HepG2 (cell line): ENCODE measurements at regions not wholly inside any gene's neighbourhood (a gene's known extent, or its start where the extent isn't known, plus 50 kb on each side); places are given as distances from the start of the nearest gene placed in this dataset.

Source experiments
- ATAC-seq: fragments of 200-7000 bp; cut with Tn5 transposase; 3 replicates; pipeline ENCODE4 v1.9.1; 2020; ENCODE audit warnings: mild to moderate bottlenecking, moderate library complexity
- BruUV-seq: library from RNA; stranded (reverse); fragments of 400-500 nt; replicated peaks from 2 replicates; lab custom pipeline; 2021; lab: Mats Ljungman, UMichigan
- CTCF ChIA-PET: fragments of 300-600 bp; formaldehyde crosslinking; extraction: SDS; loops from one replicate; lab custom pipeline; 2021; ENCODE audit warnings: low total read pairs, inconsistent platforms, low intra/inter-chr PET ratio; lab: Yijun Ruan, JAX
- POLR2A ChIA-PET: fragments of 350-600 bp; sonication (Branson Sonifier 250); formaldehyde crosslinking; loops from one replicate; lab custom pipeline; 2020; ENCODE audit warnings: antibody characterized with exemption, inconsistent platforms; lab: Yijun Ruan, JAX
- DNase-seq: peaks from one replicate; pipeline ENCODE4 v3.0.0-alpha.2; 2015; ENCODE audit warnings: low spot score
- FAIRE-seq: peaks from 3 replicates; lab custom pipeline; 2011; peaks lifted over from hg19 to GRCh38; lab: Jason Lieb, UNC
- H2AFZ ChIP-seq: one replicate; pipeline ENCODE4 v1.6.1; 2011; ENCODE audit warnings: low read length, inconsistent platforms
- H3K27ac ChIP-seq: fragments of 300-600 bp; 3 replicates; pipeline ENCODE4 v1.8.0; 2011; ENCODE audit warnings: mixed run types, mild to moderate bottlenecking, mixed read lengths, low read length, inconsistent platforms; ENCODE audit not compliant: insufficient read depth; ENCODE audit errors: extremely low read length
- H3K27me3 ChIP-seq, 2 experiments: fragments of 200-600 bp in 1 of 2; 2 replicates in 1 of 2; 3 replicates in 1 of 2; pipeline versions ENCODE4 v1.6.0 to v1.8.0; 2011; ENCODE audit warnings: low read length in 2 of 2, mild to moderate bottlenecking in 2 of 2, moderate library complexity in 2 of 2, inconsistent platforms in 1 of 2; ENCODE audit not compliant: insufficient read depth in 2 of 2, control insufficient read depth in 1 of 2
- H3K36me3 ChIP-seq, 2 experiments: fragments of 200-600 bp in 1 of 2; replicated peaks in 1 of 2; 2 replicates in 1 of 2; 3 replicates in 1 of 2; pipeline versions ENCODE4 v1.5.1 to v1.8.0; 2011; ENCODE audit warnings: low read length in 2 of 2, inconsistent platforms in 1 of 2; ENCODE audit not compliant: insufficient read depth in 2 of 2, control insufficient read depth in 1 of 2
- H3K4me1 ChIP-seq: 2 replicates; pipeline ENCODE4 v1.5.1; 2012; ENCODE audit warnings: low read length, inconsistent platforms; ENCODE audit not compliant: insufficient read depth
- H3K4me2 ChIP-seq: 2 replicates; pipeline ENCODE4 v1.6.0; 2011; ENCODE audit warnings: low read depth, low read length, inconsistent platforms
- H3K4me3 ChIP-seq, 3 experiments: fragments of 200-600 bp in 1 of 3; sonication (generic), shearing (Covaris generic) in 1 of 3; replicated peaks in 1 of 3; 2 replicates each; pipeline ENCODE4 v1.5.1; 2011 to 2016; ENCODE audit warnings: low read length in 3 of 3, inconsistent platforms in 2 of 3, low read depth in 2 of 3, mild to moderate bottlenecking in 2 of 3, control low read depth in 1 of 3, mixed read lengths in 1 of 3; ENCODE audit not compliant: insufficient read depth in 1 of 3
- H3K79me2 ChIP-seq: one replicate; pipeline ENCODE4 v1.6.1; 2011; ENCODE audit warnings: low read length, inconsistent platforms; ENCODE audit not compliant: insufficient read depth
- H3K9ac ChIP-seq: 2 replicates; pipeline ENCODE4 v1.6.0; 2011; ENCODE audit warnings: mild to moderate bottlenecking, low read depth, low read length, inconsistent platforms; ENCODE audit not compliant: insufficient read depth
- H3K9me3 ChIP-seq: 2 replicates; pipeline ENCODE4 v1.5.1; 2012; ENCODE audit warnings: mild to moderate bottlenecking, low read length
- H4K20me1 ChIP-seq: 2 replicates; pipeline ENCODE4 v1.6.0; 2011; ENCODE audit warnings: inconsistent platforms, mild to moderate bottlenecking, low read length, moderate library complexity; ENCODE audit not compliant: insufficient read depth
- ATF1 ChIP-seq: IDR thresholded peaks from 2 replicates; pipeline ENCODE4 v1.6.1; 2016; ENCODE audit warnings: mild to moderate bottlenecking, control low read depth
- EP300 ChIP-seq, 3 experiments: sonication (generic) in 1 of 3; formaldehyde crosslinking in 1 of 3; IDR thresholded peaks; 2 replicates each; pipeline versions ENCODE4 v1.5.1 to v1.6.1; 2011 to 2020; ENCODE audit warnings: low read depth in 2 of 3, low read length in 2 of 3, borderline replicate concordance in 1 of 3, improper control_type of control experiment in 1 of 3, mild to moderate bottlenecking in 1 of 3, missing genetic modification reagents in 1 of 3, moderate library complexity in 1 of 3
- HES4 ChIP-seq: sonication (generic); formaldehyde crosslinking; IDR thresholded peaks from 2 replicates; pipeline ENCODE4 v1.9.0; 2021; ENCODE audit warnings: mild to moderate bottlenecking, missing genetic modification reagents, borderline replicate concordance
- HNF1B ChIP-seq: sonication (generic); formaldehyde crosslinking; IDR thresholded peaks from 2 replicates; pipeline ENCODE4 v1.5.1; 2020; ENCODE audit warnings: mild to moderate bottlenecking, moderate library complexity, missing genetic modification reagents
- KMT2A ChIP-seq: sonication (generic); formaldehyde crosslinking; IDR thresholded peaks from 2 replicates; pipeline ENCODE4 v1.4.0; 2020; ENCODE audit warnings: missing genetic modification reagents
- MEIS2 ChIP-seq: sonication (generic); formaldehyde crosslinking; IDR thresholded peaks from 2 replicates; pipeline ENCODE4 v1.9.0; 2021; ENCODE audit warnings: mild to moderate bottlenecking, missing genetic modification reagents
- RERE ChIP-seq: IDR thresholded peaks from 2 replicates; pipeline ENCODE4 v1.6.1; 2016; ENCODE audit warnings: low read depth, missing genetic modification reagents, missing compliant biosample characterization
- THAP7 ChIP-seq: sonication (generic); formaldehyde crosslinking; IDR thresholded peaks from 2 replicates; pipeline ENCODE4 v1.8.1; 2023; ENCODE audit warnings: mild to moderate bottlenecking, missing genetic modification reagents
- ZGPAT ChIP-seq: IDR thresholded peaks from 2 replicates; pipeline ENCODE4 v1.6.1; 2016; ENCODE audit warnings: mild to moderate bottlenecking
- ZNF256 ChIP-seq: sonication (generic); formaldehyde crosslinking; conservative IDR thresholded peaks from 2 replicates; pipeline ENCODE4 v1.4.0; 2020; ENCODE audit warnings: missing genetic modification reagents
- ZSCAN9 ChIP-seq: IDR thresholded peaks from 2 replicates; pipeline ENCODE4 v1.6.1; 2016; ENCODE audit warnings: borderline replicate concordance
- WGBS: methylation state at CpG from one replicate; pipeline ENCODE4 v1.1.6; 2017; ENCODE audit warnings: low lambda C conversion rate; 5-methylcytosine and 5-hydroxymethylcytosine counted together
- in situ Hi-C: cut with HindIII; loops from 2 replicates; pipeline ENCODE4 v1.10.0; 2017; ENCODE audit warnings: low pct_unique_long_range_greater_than_20kb; ENCODE audit not compliant: extremely low pct_ligation_motif_present
- intact Hi-C: fragments of 100-400 bp; cut with micrococcal nuclease; formaldehyde crosslinking; loops from one replicate; pipeline ENCODE4 v1.10.0; 2022; ENCODE audit not compliant: unreplicated experiment

- TF ChIP-seq HNF1B (CRISPR knock-in tag) (peak; percentile 34; the same call in 1 of the 2 replicates), ZGPAT (0 out of 2 replicates have a peak, but pooled peaks have one; percentile 33), KMT2A (0 out of 2 replicates have a peak, but pooled peaks have one; percentile 18), MEIS2 (CRISPR knock-in tag) (0 out of 2 replicates have a peak, but pooled peaks have one; percentile 20), EP300 (IDR thresholded peaks at IDR 0.05; ENCODE audit: low read depth in 2 of 2, low read length in 2 of 2) (peak in 1 of 2 experiments; percentile 9; a peak in 1 of 4 replicates), EP300 (CRISPR knock-in tag; IDR thresholded peaks at IDR 0.05; ENCODE audit: borderline replicate concordance) (no peak), HES4 (CRISPR knock-in tag) (no peak)
Observed at GRCh38 chr2:8121022-8121825, 560.6 kb upstream of the ID2 start (continued).

GRCh38 chr2:8121826-8122513 is 559.9 kb upstream of the ID2 start:
- H3K36me3 ChIP-seq: no peaks in the 10 kb centered on the region
- H3K27ac ChIP-seq: peak overlapping the region; percentile 96
- BruUV-seq: no TSS peak
- in situ Hi-C loops (no loop called here), intact Hi-C loops (no loop called here)
- H3K4me3 ChIP-seq: no peak overlapping the region
- CTCF ChIA-PET: no interaction called here
- no peak overlapping the region for H2AFZ ChIP-seq
- peaks cover 100% of the 10 kb centered on the region for H3K4me1 ChIP-seq
- no peaks in the 10 kb centered on the region for H3K79me2 ChIP-seq
- POLR2A ChIA-PET: interaction anchor here (1.7 to 2.1 kb wide), 3 partner anchors 17 to 560 kb away, joined by 4 to 8 read pairs (median 6); partner anchors contain the start of gene ID2
- H3K9me3 ChIP-seq: no peaks in the 10 kb centered on the region
- no peak overlapping the region for H3K4me2 ChIP-seq
- FAIRE-seq (no peak), ATAC-seq (no peak), DNase-seq (no peak)
- no peak overlapping the region for H3K9ac ChIP-seq
- over 99% methylated on average over 5 of the region's 5 CpGs for WGBS
- no peaks in the 10 kb centered on the region for H3K27me3 ChIP-seq
- H4K20me1 ChIP-seq: no peaks in the 10 kb centered on the region
- TF ChIP-seq THAP7 (CRISPR knock-in tag): no peak
- TF ChIP-seq ZNF256 (CRISPR knock-in tag): no peak
- TF ChIP-seq ATF1 (CRISPR knock-in tag): 0 out of 2 replicates have a peak, but pooled peaks have one; percentile 28
- no peak for TF ChIP-seq RERE (CRISPR knock-in tag)
- no peak for TF ChIP-seq ZSCAN9 (CRISPR knock-in tag)
